ENCODE measurements at regions not wholly inside any gene's neighbourhood (a gene's known extent, or its start where the extent isn't known, plus 50 kb on each side); places are given as distances from the start of the nearest gene placed in this dataset.

GRCh38 chr14:101632520-101632919 is 71.2 kb downstream of the DIO3 start:
- Histone ChIP-seq H3K27me3 (ENCODE audit: insufficient read depth, poor library complexity, severe bottlenecking) (no peaks in the 10 kb centered on the region), H3K27ac (replicated peaks) (no peak overlapping the region), H3K4me3 (replicated peaks; ENCODE audit: insufficient read depth, low read length) (no peak overlapping the region)
- no peak for TF ChIP-seq GABPA (IDR thresholded peaks at IDR 0.05; ENCODE audit: low read depth)
- no peak for TF ChIP-seq REST (IDR thresholded peaks at IDR 0.05; ENCODE audit: insufficient replicate concordance, low read depth)
- TF ChIP-seq POLR2AphosphoS5 (IDR thresholded peaks at IDR 0.05; ENCODE audit: low read depth), result no peak
- TF ChIP-seq CTCF (IDR thresholded peaks at IDR 0.05; ENCODE audit: insufficient read depth, low read length), result no peak
- TF ChIP-seq SPI1 (IDR thresholded peaks at IDR 0.05; ENCODE audit: borderline replicate concordance, low read depth), result no peak
- no peak for DNase-seq (ENCODE audit: low read depth in 1 of 2, low spot score in 1 of 2)

GRCh38 chr14:101633276-101633675 is 72.0 kb downstream of the DIO3 start:
- Histone ChIP-seq H3K27me3 (ENCODE audit: insufficient read depth, poor library complexity, severe bottlenecking) (peaks cover under 1% of the 10 kb centered on the region), H3K27ac (replicated peaks) (no peak overlapping the region), H3K4me3 (replicated peaks; ENCODE audit: insufficient read depth, low read length) (no peak overlapping the region)
- no peak for TF ChIP-seq REST (IDR thresholded peaks at IDR 0.05; ENCODE audit: insufficient replicate concordance, low read depth)
- TF ChIP-seq SPI1 (IDR thresholded peaks at IDR 0.05; ENCODE audit: borderline replicate concordance, low read depth), result no peak
- no peak for TF ChIP-seq GABPA (IDR thresholded peaks at IDR 0.05; ENCODE audit: low read depth)
- TF ChIP-seq POLR2AphosphoS5 (IDR thresholded peaks at IDR 0.05; ENCODE audit: low read depth), result no peak
- TF ChIP-seq CTCF (IDR thresholded peaks at IDR 0.05; ENCODE audit: insufficient read depth, low read length), result no peak
- no peak for DNase-seq (ENCODE audit: low read depth in 1 of 2, low spot score in 1 of 2)

- no peak for DNase-seq (ENCODE audit: low read depth in 1 of 2, low spot score in 1 of 2)
- no peak overlapping the region for H3K4me3 ChIP-seq (replicated peaks; ENCODE audit: insufficient read depth, low read length)
- H3K27me3 ChIP-seq (ENCODE audit: insufficient read depth, poor library complexity, severe bottlenecking), result peaks cover 8% of the 10 kb centered on the region
- TF ChIP-seq GABPA (IDR thresholded peaks at IDR 0.05; ENCODE audit: low read depth) (no peak), CTCF (IDR thresholded peaks at IDR 0.05; ENCODE audit: insufficient read depth, low read length) (no peak), REST (IDR thresholded peaks at IDR 0.05; ENCODE audit: insufficient replicate concordance, low read depth) (no peak), POLR2AphosphoS5 (IDR thresholded peaks at IDR 0.05; ENCODE audit: low read depth) (no peak), SPI1 (IDR thresholded peaks at IDR 0.05; ENCODE audit: borderline replicate concordance, low read depth) (no peak)
- H3K27ac ChIP-seq (replicated peaks), result no peak overlapping the region
Measured at GRCh38 chr14:101634202-101634849, 73.0 kb downstream of the DIO3 start.

Measured in HL-60 (cell line).